SU-DHL-6 (cell line): ENCODE measurements at regions not wholly inside any gene's neighbourhood (a gene's known extent, or its start where the extent isn't known, plus 50 kb on each side); places are given as distances from the start of the nearest gene placed in this dataset.

Experiments used
- H2AFZ ChIP-seq: fragments of 200-600 bp; sonication (generic); 2 replicates; pipeline ENCODE4 v1.6.1; 2014; ENCODE audit warnings: low read depth, mild to moderate bottlenecking, moderate library complexity, mixed read lengths, antibody characterized with exemption, low read length; ENCODE audit not compliant: severe bottlenecking
- H3F3A ChIP-seq: fragments of 200-600 bp; shearing (Covaris generic); 2 replicates; pipeline ENCODE4 v1.6.0; 2016; ENCODE audit warnings: antibody characterized with exemption, mild to moderate bottlenecking; ENCODE audit not compliant: insufficient read depth
- H3K27ac ChIP-seq: fragments of 200-600 bp; sonication (generic); 2 replicates; pipeline ENCODE4 v1.5.1; 2016; ENCODE audit warnings: low read depth, mild to moderate bottlenecking, low read length, moderate library complexity, mixed read lengths
- H3K27me3 ChIP-seq: fragments of 200-600 bp; sonication (generic), shearing (Covaris generic); 2 replicates; pipeline ENCODE4 v1.6.0; 2014; ENCODE audit warnings: mild to moderate bottlenecking, low read length
- H3K36me3 ChIP-seq: fragments of 200-600 bp; sonication (generic); 2 replicates; pipeline ENCODE4 v1.6.1; 2014; ENCODE audit warnings: mild to moderate bottlenecking, low read length, mixed read lengths
- H3K4me2 ChIP-seq: fragments of 300-600, 200-600 bp; shearing (Covaris generic), sonication (generic); 2 replicates; pipeline ENCODE4 v1.6.0; 2014; ENCODE audit warnings: low read length, low read depth, mild to moderate bottlenecking; ENCODE audit not compliant: poor library complexity, severe bottlenecking
- H3K4me3 ChIP-seq: fragments of 200-600 bp; sonication (generic); 2 replicates; pipeline ENCODE4 v1.5.1; 2014; ENCODE audit warnings: antibody characterized with exemption, low read length, mild to moderate bottlenecking, mixed read lengths; ENCODE audit not compliant: insufficient read depth, poor library complexity, severe bottlenecking
- H3K79me2 ChIP-seq: fragments of 200-600 bp; sonication (generic); 2 replicates; pipeline ENCODE4 v1.6.1; 2014; ENCODE audit warnings: mild to moderate bottlenecking, low read length, moderate library complexity; ENCODE audit not compliant: insufficient read depth
- H3K9ac ChIP-seq: fragments of 200-600 bp; sonication (generic); 2 replicates; pipeline ENCODE4 v1.7.0; 2014; ENCODE audit warnings: mild to moderate bottlenecking, low read length
- H3K9me2 ChIP-seq: fragments of 200-600 bp; sonication (generic); replicated peaks from 2 replicates; pipeline ENCODE4 v1.6.1; 2014; ENCODE audit warnings: low read length; ENCODE audit not compliant: insufficient read depth
- H3K9me3 ChIP-seq: fragments of 200-600 bp; sonication (generic); 2 replicates; pipeline ENCODE4 v1.6.1; 2014; ENCODE audit warnings: low read length, mixed read lengths; ENCODE audit not compliant: insufficient read depth
- H4K20me1 ChIP-seq: fragments of 200-600 bp; sonication (generic); 2 replicates; pipeline ENCODE4 v1.6.1; 2014; ENCODE audit warnings: low read depth, mild to moderate bottlenecking, antibody characterized with exemption, low read length, moderate library complexity, mixed read lengths
- EZH2phosphoT487 ChIP-seq: fragments of 200-600 bp; sonication (generic), shearing (Covaris generic); conservative IDR thresholded peaks from 2 replicates; pipeline ENCODE4 v1.6.1; 2018; ENCODE audit warnings: mild to moderate bottlenecking, antibody characterized with exemption, low read length, moderate library complexity, mixed read lengths
- TF ChIP-seq, protein P1 (sequence below): fragments of 200-600 bp; sonication (generic); IDR thresholded peaks from one replicate; pipeline ENCODE4 v1.5.1; 2017; ENCODE audit warnings: antibody characterized with exemption, mild to moderate bottlenecking, low read length, moderate library complexity; ENCODE audit not compliant: insufficient read depth, poor library complexity, severe bottlenecking

DNA sequence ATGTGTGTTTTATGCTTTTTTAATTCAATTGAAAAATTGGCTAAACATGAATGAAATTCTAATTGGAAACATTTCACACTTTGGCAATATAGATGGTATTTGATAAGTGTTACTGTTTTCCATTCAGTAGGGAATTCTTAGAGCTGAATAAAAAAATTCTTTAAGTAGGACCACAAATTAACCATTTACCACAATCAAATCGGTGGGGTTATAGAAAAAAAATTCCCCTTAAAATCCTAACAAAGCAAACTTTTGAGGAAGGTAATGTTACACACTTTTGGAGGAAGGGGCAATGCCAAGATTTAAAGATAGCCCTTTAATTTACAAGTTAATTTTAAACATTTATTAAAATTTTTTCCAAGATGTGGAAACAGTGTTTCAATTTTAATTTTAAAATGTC, 279.0 kb upstream of the FIGN start:
- TF ChIP-seq, protein P1, sequence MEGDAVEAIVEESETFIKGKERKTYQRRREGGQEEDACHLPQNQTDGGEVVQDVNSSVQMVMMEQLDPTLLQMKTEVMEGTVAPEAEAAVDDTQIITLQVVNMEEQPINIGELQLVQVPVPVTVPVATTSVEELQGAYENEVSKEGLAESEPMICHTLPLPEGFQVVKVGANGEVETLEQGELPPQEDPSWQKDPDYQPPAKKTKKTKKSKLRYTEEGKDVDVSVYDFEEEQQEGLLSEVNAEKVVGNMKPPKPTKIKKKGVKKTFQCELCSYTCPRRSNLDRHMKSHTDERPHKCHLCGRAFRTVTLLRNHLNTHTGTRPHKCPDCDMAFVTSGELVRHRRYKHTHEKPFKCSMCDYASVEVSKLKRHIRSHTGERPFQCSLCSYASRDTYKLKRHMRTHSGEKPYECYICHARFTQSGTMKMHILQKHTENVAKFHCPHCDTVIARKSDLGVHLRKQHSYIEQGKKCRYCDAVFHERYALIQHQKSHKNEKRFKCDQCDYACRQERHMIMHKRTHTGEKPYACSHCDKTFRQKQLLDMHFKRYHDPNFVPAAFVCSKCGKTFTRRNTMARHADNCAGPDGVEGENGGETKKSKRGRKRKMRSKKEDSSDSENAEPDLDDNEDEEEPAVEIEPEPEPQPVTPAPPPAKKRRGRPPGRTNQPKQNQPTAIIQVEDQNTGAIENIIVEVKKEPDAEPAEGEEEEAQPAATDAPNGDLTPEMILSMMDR, result no peak
- H3K4me2 ChIP-seq, result no peak overlapping the region
- no peaks in the 10 kb centered on the region for H3F3A ChIP-seq
- H3K9ac ChIP-seq, result no peak overlapping the region
- no peaks in the 10 kb centered on the region for H3K36me3 ChIP-seq
- H3K27me3 ChIP-seq, result no peaks in the 10 kb centered on the region
- no peaks in the 10 kb centered on the region for H3K9me2 ChIP-seq
- no peak overlapping the region for H2AFZ ChIP-seq
- H3K27ac ChIP-seq, result no peak overlapping the region
- H3K4me3 ChIP-seq, result no peak overlapping the region
- no peaks in the 10 kb centered on the region for H3K79me2 ChIP-seq
- no peaks in the 10 kb centered on the region for H3K9me3 ChIP-seq
- H4K20me1 ChIP-seq, result no peaks in the 10 kb centered on the region

DNA sequence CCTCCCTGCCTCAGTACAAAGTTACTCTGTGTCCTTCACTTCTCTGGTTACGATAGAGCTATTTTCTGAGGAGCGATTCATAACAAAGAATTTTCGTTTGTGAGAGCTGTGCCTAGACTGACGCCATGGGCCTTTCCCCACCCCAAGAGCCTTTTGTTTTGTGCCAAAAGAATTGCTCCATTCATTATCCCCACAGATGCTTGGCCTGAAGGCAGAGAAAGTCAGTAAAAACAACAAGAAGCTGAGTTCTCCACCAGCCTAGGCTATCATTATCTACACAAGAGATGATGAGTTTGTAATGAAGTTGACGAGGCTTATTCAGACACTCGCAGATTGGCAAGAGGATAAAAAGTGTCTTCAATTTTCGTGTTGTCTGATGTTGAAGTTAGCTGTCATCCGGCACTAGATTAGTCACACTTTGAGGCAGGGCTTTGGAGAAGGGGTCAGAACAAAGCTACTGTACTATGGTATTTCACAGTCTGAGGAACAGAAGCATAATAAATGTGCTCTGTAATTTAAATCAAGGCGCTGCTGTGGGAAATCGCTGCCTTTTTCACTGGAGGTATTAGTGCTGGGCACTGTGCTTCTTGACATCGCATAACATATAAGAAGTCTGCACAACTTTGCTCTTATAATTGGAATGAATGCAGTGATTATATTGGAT, 278.4 kb upstream of the FIGN start:
- H2AFZ ChIP-seq, result no peak overlapping the region

DNA sequence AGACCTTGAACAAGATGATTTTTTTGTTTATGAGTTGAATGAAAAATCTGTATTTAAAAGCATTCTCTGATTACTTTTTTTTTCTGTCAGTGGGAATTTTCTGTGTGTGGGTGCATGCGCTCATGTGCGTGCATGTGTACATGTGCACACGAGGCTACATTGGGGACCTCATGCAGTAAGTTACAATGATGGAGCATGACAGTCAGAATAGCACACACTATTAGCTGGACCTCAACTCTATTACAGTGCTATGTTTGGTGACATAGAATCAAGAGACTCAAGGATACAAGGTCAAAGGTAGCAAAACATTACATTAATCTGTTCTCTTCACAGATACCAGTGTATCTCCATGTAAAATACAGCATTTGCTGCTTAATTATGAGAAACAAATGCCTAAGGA, 276.8 kb upstream of the FIGN start:
- H3K4me3 ChIP-seq, result no peak overlapping the region
- no peaks in the 10 kb centered on the region for H4K20me1 ChIP-seq
- H3K4me2 ChIP-seq, result no peak overlapping the region
- H3K9ac ChIP-seq, result no peak overlapping the region
- no peaks in the 10 kb centered on the region for H3K79me2 ChIP-seq
- no peak overlapping the region for H2AFZ ChIP-seq
- no peak overlapping the region for H3K27ac ChIP-seq
- no peaks in the 10 kb centered on the region for H3K36me3 ChIP-seq
- no peaks in the 10 kb centered on the region for H3K9me2 ChIP-seq
- no peak for TF ChIP-seq EZH2phosphoT487
- TF ChIP-seq, protein P1, result no peak
- H3F3A ChIP-seq, result no peaks in the 10 kb centered on the region
- H3K9me3 ChIP-seq, result no peaks in the 10 kb centered on the region
- H3K27me3 ChIP-seq, result no peaks in the 10 kb centered on the region

More for the DNA sequence above, 278.4 kb upstream of the FIGN start:
- H3K36me3 ChIP-seq, result no peaks in the 10 kb centered on the region
- no peak overlapping the region for H3K4me3 ChIP-seq
- H4K20me1 ChIP-seq, result no peaks in the 10 kb centered on the region
- no peaks in the 10 kb centered on the region for H3K79me2 ChIP-seq
- H3F3A ChIP-seq, result no peaks in the 10 kb centered on the region
- H3K9ac ChIP-seq, result no peak overlapping the region
- H3K9me2 ChIP-seq, result no peaks in the 10 kb centered on the region
- H3K27ac ChIP-seq, result no peak overlapping the region
- H3K9me3 ChIP-seq, result no peaks in the 10 kb centered on the region
- no peak for TF ChIP-seq EZH2phosphoT487
- TF ChIP-seq, protein P1, result no peak
- no peaks in the 10 kb centered on the region for H3K27me3 ChIP-seq
- no peak overlapping the region for H3K4me2 ChIP-seq
